OCI-LY1 (cell line): ENCODE measurements at regions not wholly inside any gene's neighbourhood (a gene's known extent, or its start where the extent isn't known, plus 50 kb on each side); places are given as distances from the start of the nearest gene placed in this dataset.
"Not testable (repeated sequence)": the region's sequence is repeated elsewhere in the genome, so short reads cannot be mapped to it uniquely, and the experiment has no call there.

ENCODE experiments used
- H2AFZ ChIP-seq: fragments of 200-600 bp; sonication (generic), shearing (Covaris generic); 2 replicates; pipeline ENCODE4 v1.6.0; 2014; ENCODE audit warnings: antibody characterized with exemption, mild to moderate bottlenecking, low read length
- H3F3A ChIP-seq: fragments of 200-600 bp; sonication (generic), shearing (Covaris generic); 2 replicates; pipeline ENCODE4 v1.6.0; 2014; ENCODE audit warnings: mild to moderate bottlenecking, antibody characterized with exemption, low read length, moderate library complexity; ENCODE audit not compliant: insufficient read depth
- H3K27ac ChIP-seq: fragments of 200-600 bp; sonication (generic); 2 replicates; pipeline ENCODE4 v1.5.1; 2014; ENCODE audit warnings: low read length, mixed run types, mild to moderate bottlenecking, low read depth; ENCODE audit not compliant: poor library complexity, severe bottlenecking
- H3K27me3 ChIP-seq: fragments of 200-600 bp; sonication (generic); 2 replicates; pipeline ENCODE4 v1.6.0; 2014; ENCODE audit warnings: antibody characterized with exemption, mild to moderate bottlenecking, low read length, moderate library complexity; ENCODE audit not compliant: insufficient read depth
- H3K36me3 ChIP-seq: fragments of 200-600 bp; sonication (generic); 2 replicates; pipeline ENCODE4 v1.6.1; 2014; ENCODE audit warnings: mild to moderate bottlenecking, antibody characterized with exemption, low read length, moderate library complexity, mixed read lengths; ENCODE audit not compliant: insufficient read depth
- H3K4me1 ChIP-seq: fragments of 200-600 bp; sonication (generic); 2 replicates; pipeline ENCODE4 v1.5.1; 2014; ENCODE audit warnings: mild to moderate bottlenecking, low read length, moderate library complexity; ENCODE audit not compliant: insufficient read depth, severe bottlenecking
- H3K4me2 ChIP-seq: fragments of 200-600 bp; sonication (generic), shearing (Covaris generic); 2 replicates; pipeline ENCODE4 v1.6.1; 2014; ENCODE audit warnings: low read length
- H3K4me3 ChIP-seq: fragments of 200-600 bp; sonication (generic); 2 replicates; pipeline ENCODE4 v1.5.1; 2014; ENCODE audit warnings: low read length, low read depth, mild to moderate bottlenecking, mixed read lengths; ENCODE audit not compliant: poor library complexity, severe bottlenecking
- H3K79me2 ChIP-seq: fragments of 200-600 bp; shearing (Covaris generic); 2 replicates; pipeline ENCODE4 v1.6.1; 2016; ENCODE audit warnings: mixed run types, low read length, mixed read lengths; ENCODE audit not compliant: insufficient read depth
- H3K9ac ChIP-seq: fragments of 200-600 bp; sonication (generic), shearing (Covaris generic); 2 replicates; pipeline ENCODE4 v1.6.1; 2014; ENCODE audit warnings: mild to moderate bottlenecking, low read length, mixed read lengths
- H3K9me2 ChIP-seq: fragments of 200-600 bp; sonication (generic), shearing (Covaris generic); 2 replicates; pipeline ENCODE4 v1.6.1; 2014; ENCODE audit warnings: low read depth, mild to moderate bottlenecking, low read length, mixed read lengths
- H3K9me3 ChIP-seq: fragments of 200-600 bp; shearing (Covaris generic); 2 replicates; pipeline ENCODE4 v1.6.1; 2014; ENCODE audit warnings: low read length, mixed read lengths
- H4K20me1 ChIP-seq: fragments of 200-600 bp; sonication (generic), shearing (Covaris generic); 2 replicates; pipeline ENCODE4 v1.6.0; 2016; ENCODE audit warnings: mild to moderate bottlenecking, low read length; ENCODE audit not compliant: insufficient read depth
- CTCF ChIP-seq: fragments of 200-600 bp; sonication (generic), shearing (Covaris generic); IDR thresholded peaks from 2 replicates; pipeline ENCODE4 v1.5.1; 2017; ENCODE audit warnings: mild to moderate bottlenecking, antibody characterized with exemption, low read length, moderate library complexity, mixed read lengths
- EZH2 ChIP-seq: fragments of 200-600 bp; sonication (generic), shearing (Covaris generic); IDR thresholded peaks from 2 replicates; pipeline ENCODE4 v1.8.0; 2017; ENCODE audit warnings: borderline replicate concordance, mixed run types, mild to moderate bottlenecking, antibody characterized with exemption, low read length, moderate library complexity, mixed read lengths

GRCh38 chr13:55967055-55967454, 1173.7 kb upstream of the PRR20A start:
- H3K27ac ChIP-seq: no peak overlapping the region
- no peak overlapping the region for H2AFZ ChIP-seq
- H3K4me3 ChIP-seq: no peak overlapping the region
- no peak overlapping the region for H3K4me2 ChIP-seq
- TF ChIP-seq CTCF: no peak
- TF ChIP-seq EZH2: no peak
- H3K9me3 ChIP-seq: no peaks in the 10 kb centered on the region
- H3F3A ChIP-seq: no peaks in the 10 kb centered on the region
- H3K27me3 ChIP-seq: no peaks in the 10 kb centered on the region
- no peaks in the 10 kb centered on the region for H3K79me2 ChIP-seq
- no peaks in the 10 kb centered on the region for H3K9me2 ChIP-seq
- H3K36me3 ChIP-seq: no peaks in the 10 kb centered on the region
- H4K20me1 ChIP-seq: no peaks in the 10 kb centered on the region
- H3K4me1 ChIP-seq: no peaks in the 10 kb centered on the region
- no peak overlapping the region for H3K9ac ChIP-seq

- TF ChIP-seq EZH2: no peak
- TF ChIP-seq CTCF: no peak
- no peak overlapping the region for H3K4me2 ChIP-seq
- no peak overlapping the region for H3K27ac ChIP-seq
- no peaks in the 10 kb centered on the region for H4K20me1 ChIP-seq
- H3K9me3 ChIP-seq: no peaks in the 10 kb centered on the region
- H2AFZ ChIP-seq: no peak overlapping the region
- H3F3A ChIP-seq: no peaks in the 10 kb centered on the region
- no peaks in the 10 kb centered on the region for H3K9me2 ChIP-seq
- no peaks in the 10 kb centered on the region for H3K79me2 ChIP-seq
- no peaks in the 10 kb centered on the region for H3K27me3 ChIP-seq
- no peak overlapping the region for H3K9ac ChIP-seq
- no peak overlapping the region for H3K4me3 ChIP-seq
- H3K4me1 ChIP-seq: no peaks in the 10 kb centered on the region
- no peaks in the 10 kb centered on the region for H3K36me3 ChIP-seq
Measured at GRCh38 chr13:55977436-55977835, 1163.3 kb upstream of the PRR20A start.

GRCh38 chr13:55981381-55981780, 1159.3 kb upstream of the PRR20A start:
- no peak overlapping the region for H3K4me2 ChIP-seq
- H3K79me2 ChIP-seq: no peaks in the 10 kb centered on the region

GRCh38 chr13:55984026-55984425, 1156.7 kb upstream of the PRR20A start:
- H2AFZ ChIP-seq, H4K20me1 ChIP-seq, H3K27ac ChIP-seq, H3K79me2 ChIP-seq, H3K4me2 ChIP-seq, H3K4me3 ChIP-seq, H3K4me1 ChIP-seq, H3K9ac ChIP-seq, H3K27me3 ChIP-seq, H3K36me3 ChIP-seq, H3F3A ChIP-seq, H3K9me2 ChIP-seq, H3K9me3 ChIP-seq: not testable (repeated sequence)

More at GRCh38 chr13:55981381-55981780, 1159.3 kb upstream of the PRR20A start:
- Histone ChIP-seq H3K9ac (no peak overlapping the region), H3K27me3 (no peaks in the 10 kb centered on the region), H3K4me1 (no peaks in the 10 kb centered on the region), H3K9me3 (no peaks in the 10 kb centered on the region), H3K36me3 (no peaks in the 10 kb centered on the region), H3F3A (peaks cover 3% of the 10 kb centered on the region; the same call in 1 of the 2 replicates), H3K4me3 (no peak overlapping the region), H4K20me1 (no peaks in the 10 kb centered on the region), H3K27ac (no peak overlapping the region), H3K9me2 (no peaks in the 10 kb centered on the region), H2AFZ (no peak overlapping the region)
- no peak for TF ChIP-seq CTCF
- TF ChIP-seq EZH2: no peak
